Gastrocnemius medialis (tissue), 4 donors: ENCODE measurements at regions not wholly inside any gene's neighbourhood (a gene's known extent, or its start where the extent isn't known, plus 50 kb on each side); places are given as distances from the start of the nearest gene placed in this dataset.

Source experiments
- ATAC-seq, 2 donors: fragments of 150-250 bp; one replicate each; pipeline ENCODE4 v1.9.1; 2016
- DNase-seq, 2 donors: peaks; one replicate each; pipeline ENCODE4 v3.0.0-alpha.2; 2019
- H3K27ac ChIP-seq, 4 donors: fragments of 200-600 bp; sonication (generic); 1 replicate in 1 of 4; 2 replicates in 3 of 4; pipeline ENCODE4 v1.5.1; 2016 to 2018; ENCODE audit warnings: mild to moderate bottlenecking in 2 of 4, moderate library complexity in 1 of 4
- H3K27me3 ChIP-seq, 3 donors: fragments of 200-600 bp; sonication (generic) in 2 of 3; 1 replicate in 1 of 3; 2 replicates in 2 of 3; pipeline versions ENCODE4 v1.5.1 to v1.6.0; 2016 to 2019; ENCODE audit warnings: mild to moderate bottlenecking in 1 of 3, moderate library complexity in 1 of 3
- H3K36me3 ChIP-seq, 2 donors: fragments of 200-600 bp; sonication (generic) in 1 of 2; one replicate each; pipeline ENCODE4 v1.5.1; 2017 to 2018
- H3K4me1 ChIP-seq, 2 donors: fragments of 200-600 bp; sonication (generic) in 1 of 2; one replicate each; pipeline ENCODE4 v1.5.1; 2016 to 2017; ENCODE audit warnings: mild to moderate bottlenecking in 2 of 2
- H3K4me3 ChIP-seq, 4 donors: fragments of 200-600 bp; sonication (generic) in 3 of 4; 1 replicate in 1 of 4; 2 replicates in 3 of 4; pipeline ENCODE4 v1.5.1; 2016 to 2019; ENCODE audit warnings: mild to moderate bottlenecking in 2 of 4
- H3K9me3 ChIP-seq, 3 donors: fragments of 200-600 bp; sonication (generic) in 2 of 3; 1 replicate in 1 of 3; 2 replicates in 2 of 3; pipeline ENCODE4 v1.5.1; 2016 to 2019
- CTCF ChIP-seq, 5 experiments: fragments of 450-650 bp in 3 of 5; fragments of 200-600 bp in 2 of 5; sonication (generic) in 2 of 5; IDR thresholded peaks in 4 of 5; conservative IDR thresholded peaks in 1 of 5; 1 replicate in 4 of 5; 2 replicates in 1 of 5; pipeline ENCODE4 v1.5.1; 2016 to 2019; ENCODE audit warnings: antibody characterized with exemption in 5 of 5, mild to moderate bottlenecking in 3 of 5, moderate library complexity in 3 of 5
- POLR2A ChIP-seq, 2 donors: fragments of 450-650 bp; IDR thresholded peaks; one replicate each; pipeline ENCODE4 v1.6.1; 2017; ENCODE audit warnings: antibody characterized with exemption in 2 of 2, mild to moderate bottlenecking in 2 of 2, moderate library complexity in 2 of 2
- in situ Hi-C, 4 donors: fragments of 200-750 bp; cut with MboI; loops; one replicate each; pipeline versions ENCODE4 v1.15.0 to v1.8.0; 2017; ENCODE audit warnings: low sequenced_read_pairs in 4 of 4
- intact Hi-C: fragments of 100-400 bp; cut with DNase I; formaldehyde crosslinking; loops from one replicate; pipeline ENCODE4 v1.15.1; 2023; ENCODE audit warnings: low total_unique reads

GRCh38 chr7:12788591-12788990 is 101.2 kb downstream of the ARL4A start:
- H3K9me3 ChIP-seq = no peaks in the 10 kb centered on the region
- H3K36me3 ChIP-seq = no peaks in the 10 kb centered on the region
- no peak overlapping the region for H3K27ac ChIP-seq
- ATAC-seq (no peak), DNase-seq (no peak)
- intact Hi-C loops = no loop called here
- no peak for TF ChIP-seq POLR2A (IDR thresholded peaks at IDR 0.05)
- no peak for TF ChIP-seq CTCF (IDR thresholded peaks at IDR 0.05 in 4 of 5, conservative IDR thresholded peaks at IDR 0.05 in 1 of 5)
- H3K27me3 ChIP-seq = no peaks in the 10 kb centered on the region
- no peaks in the 10 kb centered on the region for H3K4me1 ChIP-seq
- no peak overlapping the region for H3K4me3 ChIP-seq
- in situ Hi-C loops = no loop called here

- Histone ChIP-seq H3K27ac (no peak overlapping the region), H3K4me3 (no peak overlapping the region), H3K27me3 (no peaks in the 10 kb centered on the region), H3K9me3 (no peaks in the 10 kb centered on the region), H3K4me1 (no peaks in the 10 kb centered on the region), H3K36me3 (no peaks in the 10 kb centered on the region)
- intact Hi-C loops = no loop called here
- in situ Hi-C loops = no loop called here
- TF ChIP-seq CTCF (IDR thresholded peaks at IDR 0.05 in 4 of 5, conservative IDR thresholded peaks at IDR 0.05 in 1 of 5) (no peak), POLR2A (IDR thresholded peaks at IDR 0.05) (no peak)
- ATAC-seq = no peak
- no peak for DNase-seq
Observed at GRCh38 chr7:12794722-12795302, 107.4 kb downstream of the ARL4A start.

- Histone ChIP-seq H3K4me1 (no peaks in the 10 kb centered on the region), H3K9me3 (no peaks in the 10 kb centered on the region), H3K36me3 (no peaks in the 10 kb centered on the region), H3K27ac (no peak overlapping the region), H3K27me3 (no peaks in the 10 kb centered on the region), H3K4me3 (no peak overlapping the region)
- TF ChIP-seq CTCF (IDR thresholded peaks at IDR 0.05 in 4 of 5, conservative IDR thresholded peaks at IDR 0.05 in 1 of 5) = no peak
- no peak for TF ChIP-seq POLR2A (IDR thresholded peaks at IDR 0.05)
- ATAC-seq (no peak), DNase-seq (no peak)
- in situ Hi-C loops = no loop called here
- intact Hi-C loops = no loop called here
Observed at GRCh38 chr7:12796397-12797127, 109.1 kb downstream of the ARL4A start.

- DNase-seq (no peak), ATAC-seq (no peak)
- H3K4me3 ChIP-seq = no peak overlapping the region
- no peaks in the 10 kb centered on the region for H3K27me3 ChIP-seq
- in situ Hi-C loops = no loop called here
- TF ChIP-seq CTCF (IDR thresholded peaks at IDR 0.05 in 4 of 5, conservative IDR thresholded peaks at IDR 0.05 in 1 of 5) (no peak), POLR2A (IDR thresholded peaks at IDR 0.05) (no peak)
- intact Hi-C loops = no loop called here
- H3K9me3 ChIP-seq = no peaks in the 10 kb centered on the region
- H3K4me1 ChIP-seq = no peaks in the 10 kb centered on the region
- no peak overlapping the region for H3K27ac ChIP-seq
- H3K36me3 ChIP-seq = no peaks in the 10 kb centered on the region
Observed at GRCh38 chr7:12800486-12800885, 113.1 kb downstream of the ARL4A start.
